ENCODE measurements at regions not wholly inside any gene's neighbourhood (a gene's known extent, or its start where the extent isn't known, plus 50 kb on each side); places are given as distances from the start of the nearest gene placed in this dataset.

GRCh38 chr18:76144844-76145243 is 350.2 kb downstream of the ZNF516 start:
- POLR2A ChIA-PET (ENCODE audit: partially characterized antibody): no interaction called here
- no peak for DNase-seq
- CTCF ChIA-PET (ENCODE audit: partially characterized antibody): no interaction called here
- Histone ChIP-seq H3K27ac (ENCODE audit: low read depth, low read length) (no peak overlapping the region), H3K4me1 (ENCODE audit: insufficient read depth, low read length) (no peaks in the 10 kb centered on the region), H3K4me3 (ENCODE audit: low read length in 2 of 2) (no peak overlapping the region), H3K36me3 (ENCODE audit: insufficient read depth, low read length) (no peaks in the 10 kb centered on the region), H3K27me3 (ENCODE audit: insufficient read depth, low read length) (no peaks in the 10 kb centered on the region), H3K9me3 (ENCODE audit: control insufficient read depth in 1 of 2, low read length in 2 of 2) (no peaks in the 10 kb centered on the region)
- H3K27me3 Mint-ChIP-seq: no peaks in the 10 kb centered on the region
- intact Hi-C loops (cut with micrococcal nuclease): no loop called here
- no peak overlapping the region for H3K27ac Mint-ChIP-seq
- no peaks in the 10 kb centered on the region for H3K36me3 Mint-ChIP-seq
- no peak overlapping the region for H3K4me3 Mint-ChIP-seq
- peaks cover 0 to 5% (median 3%) of the 10 kb centered on the region in 8 donors for H3K9me3 Mint-ChIP-seq
- H3K4me1 Mint-ChIP-seq: no peaks in the 10 kb centered on the region

GRCh38 chr18:76142611-76143010 is 352.4 kb downstream of the ZNF516 start:
- no peak overlapping the region for H3K4me3 ChIP-seq (ENCODE audit: low read length in 2 of 2)
- Mint-ChIP-seq H3K4me1 (no peaks in the 10 kb centered on the region), H3K27ac (no peak overlapping the region), H3K9me3 (peaks cover 0 to 7% (median 4%) of the 10 kb centered on the region in 8 donors), H3K36me3 (no peaks in the 10 kb centered on the region), H3K4me3 (no peak overlapping the region), H3K27me3 (no peaks in the 10 kb centered on the region)
- CTCF ChIA-PET (ENCODE audit: partially characterized antibody): no interaction called here
- no peak overlapping the region for H3K27ac ChIP-seq (ENCODE audit: low read depth, low read length)
- DNase-seq: no peak
- POLR2A ChIA-PET (ENCODE audit: partially characterized antibody): no interaction called here
- no peaks in the 10 kb centered on the region for H3K4me1 ChIP-seq (ENCODE audit: insufficient read depth, low read length)
- H3K9me3 ChIP-seq (ENCODE audit: control insufficient read depth in 1 of 2, low read length in 2 of 2): no peaks in the 10 kb centered on the region
- H3K36me3 ChIP-seq (ENCODE audit: insufficient read depth, low read length): no peaks in the 10 kb centered on the region
- no peaks in the 10 kb centered on the region for H3K27me3 ChIP-seq (ENCODE audit: insufficient read depth, low read length)
- intact Hi-C loops (cut with micrococcal nuclease): no loop called here

- intact Hi-C loops (cut with micrococcal nuclease): no loop called here
- Mint-ChIP-seq H3K27me3 (no peaks in the 10 kb centered on the region), H3K4me1 (no peaks in the 10 kb centered on the region), H3K36me3 (no peaks in the 10 kb centered on the region), H3K9me3 (peaks cover 0 to 10% (median 5%) of the 10 kb centered on the region in 8 donors), H3K27ac (no peak overlapping the region), H3K4me3 (no peak overlapping the region)
- Histone ChIP-seq H3K4me1 (ENCODE audit: insufficient read depth, low read length) (no peaks in the 10 kb centered on the region), H3K9me3 (ENCODE audit: control insufficient read depth in 1 of 2, low read length in 2 of 2) (no peaks in the 10 kb centered on the region), H3K27ac (ENCODE audit: low read depth, low read length) (no peak overlapping the region), H3K27me3 (ENCODE audit: insufficient read depth, low read length) (no peaks in the 10 kb centered on the region), H3K36me3 (ENCODE audit: insufficient read depth, low read length) (no peaks in the 10 kb centered on the region), H3K4me3 (ENCODE audit: low read length in 2 of 2) (no peak overlapping the region)
- CTCF ChIA-PET (ENCODE audit: partially characterized antibody): no interaction called here
- POLR2A ChIA-PET (ENCODE audit: partially characterized antibody): no interaction called here
- no peak for DNase-seq
These were observed 355.2 kb downstream of the ZNF516 start for GRCh38 chr18:76139844-76140243.

- H3K9me3 ChIP-seq (ENCODE audit: control insufficient read depth in 1 of 2, low read length in 2 of 2): no peaks in the 10 kb centered on the region
- ChIA-PET POLR2A (ENCODE audit: partially characterized antibody) (no interaction called here), CTCF (ENCODE audit: partially characterized antibody) (no interaction called here)
- H3K27me3 ChIP-seq (ENCODE audit: insufficient read depth, low read length): no peaks in the 10 kb centered on the region
- H3K36me3 Mint-ChIP-seq: no peaks in the 10 kb centered on the region
- intact Hi-C loops (cut with micrococcal nuclease): no loop called here
- no peak overlapping the region for H3K4me3 Mint-ChIP-seq
- no peaks in the 10 kb centered on the region for H3K27me3 Mint-ChIP-seq
- H3K27ac ChIP-seq (ENCODE audit: low read depth, low read length): no peak overlapping the region
- no peak for DNase-seq
- peaks cover 0 to 3% (median 0%) of the 10 kb centered on the region in 4 donors for H3K4me1 Mint-ChIP-seq
- H3K4me3 ChIP-seq (ENCODE audit: low read length in 2 of 2): no peak overlapping the region
- H3K27ac Mint-ChIP-seq: no peak overlapping the region
- H3K4me1 ChIP-seq (ENCODE audit: insufficient read depth, low read length): no peaks in the 10 kb centered on the region
- H3K36me3 ChIP-seq (ENCODE audit: insufficient read depth, low read length): no peaks in the 10 kb centered on the region
- peaks cover 0 to 19% (median 5%) of the 10 kb centered on the region in 8 donors for H3K9me3 Mint-ChIP-seq
These were observed 357.8 kb downstream of the ZNF516 start for GRCh38 chr18:76137216-76137615.

- no peaks in the 10 kb centered on the region for H3K9me3 ChIP-seq (ENCODE audit: control insufficient read depth in 1 of 2, low read length in 2 of 2)
- POLR2A ChIA-PET (ENCODE audit: partially characterized antibody): no interaction called here
- Mint-ChIP-seq H3K4me3 (no peak overlapping the region), H3K4me1 (peaks cover 0 to 3% (median 0%) of the 10 kb centered on the region in 4 donors), H3K9me3 (peaks cover under 1 to 19% (median 5%) of the 10 kb centered on the region in 8 donors), H3K27ac (no peak overlapping the region), H3K36me3 (no peaks in the 10 kb centered on the region), H3K27me3 (no peaks in the 10 kb centered on the region)
- H3K27ac ChIP-seq (ENCODE audit: low read depth, low read length): no peak overlapping the region
- no peaks in the 10 kb centered on the region for H3K27me3 ChIP-seq (ENCODE audit: insufficient read depth, low read length)
- no peak for DNase-seq
- intact Hi-C loops (cut with micrococcal nuclease): no loop called here
- no peaks in the 10 kb centered on the region for H3K4me1 ChIP-seq (ENCODE audit: insufficient read depth, low read length)
- CTCF ChIA-PET (ENCODE audit: partially characterized antibody): no interaction called here
- H3K36me3 ChIP-seq (ENCODE audit: insufficient read depth, low read length): no peaks in the 10 kb centered on the region
- no peak overlapping the region for H3K4me3 ChIP-seq (ENCODE audit: low read length in 2 of 2)
These were observed 358.3 kb downstream of the ZNF516 start for GRCh38 chr18:76136701-76137100.

- Histone ChIP-seq H3K4me3 (ENCODE audit: low read length in 2 of 2) (no peak overlapping the region), H3K9me3 (ENCODE audit: control insufficient read depth in 1 of 2, low read length in 2 of 2) (no peaks in the 10 kb centered on the region), H3K36me3 (ENCODE audit: insufficient read depth, low read length) (no peaks in the 10 kb centered on the region), H3K27ac (ENCODE audit: low read depth, low read length) (no peak overlapping the region), H3K4me1 (ENCODE audit: insufficient read depth, low read length) (no peaks in the 10 kb centered on the region), H3K27me3 (ENCODE audit: insufficient read depth, low read length) (no peaks in the 10 kb centered on the region)
- Mint-ChIP-seq H3K9me3 (peaks cover 0 to 20% (median 4%) of the 10 kb centered on the region in 8 donors), H3K36me3 (no peaks in the 10 kb centered on the region), H3K4me3 (no peak overlapping the region), H3K27me3 (peaks cover 0 to 3% of the 10 kb centered on the region in 2 donors), H3K27ac (no peak overlapping the region), H3K4me1 (peaks cover 0 to 3% (median 0%) of the 10 kb centered on the region in 4 donors)
- ChIA-PET CTCF (ENCODE audit: partially characterized antibody) (no interaction called here), POLR2A (ENCODE audit: partially characterized antibody) (no interaction called here)
- DNase-seq: no peak
- intact Hi-C loops (cut with micrococcal nuclease): no loop called here
These were observed 360.4 kb downstream of the ZNF516 start for GRCh38 chr18:76134628-76135027.

- Mint-ChIP-seq H3K4me1 (peaks cover 0 to 3% (median 0%) of the 10 kb centered on the region in 4 donors), H3K27ac (no peak overlapping the region), H3K27me3 (peaks cover 0 to 3% of the 10 kb centered on the region in 2 donors), H3K9me3 (peaks cover 0 to 20% (median 4%) of the 10 kb centered on the region in 8 donors), H3K4me3 (no peak overlapping the region), H3K36me3 (no peaks in the 10 kb centered on the region)
- Histone ChIP-seq H3K27me3 (ENCODE audit: insufficient read depth, low read length) (no peaks in the 10 kb centered on the region), H3K4me1 (ENCODE audit: insufficient read depth, low read length) (no peaks in the 10 kb centered on the region), H3K9me3 (ENCODE audit: control insufficient read depth in 1 of 2, low read length in 2 of 2) (no peaks in the 10 kb centered on the region), H3K36me3 (ENCODE audit: insufficient read depth, low read length) (no peaks in the 10 kb centered on the region), H3K4me3 (ENCODE audit: low read length in 2 of 2) (no peak overlapping the region), H3K27ac (ENCODE audit: low read depth, low read length) (no peak overlapping the region)
- ChIA-PET CTCF (ENCODE audit: partially characterized antibody) (no interaction called here), POLR2A (ENCODE audit: partially characterized antibody) (no interaction called here)
- intact Hi-C loops (cut with micrococcal nuclease): no loop called here
- DNase-seq: no peak
These were observed 361.2 kb downstream of the ZNF516 start for GRCh38 chr18:76133873-76134272.

GRCh38 chr18:76131738-76132137 is 363.3 kb downstream of the ZNF516 start:
- Mint-ChIP-seq H3K4me3 (no peak overlapping the region), H3K27me3 (peaks cover 0 to 3% of the 10 kb centered on the region in 2 donors), H3K36me3 (no peaks in the 10 kb centered on the region), H3K4me1 (peaks cover 0 to 3% (median 0%) of the 10 kb centered on the region in 4 donors), H3K27ac (no peak overlapping the region), H3K9me3 (peaks cover 0 to 20% (median 2%) of the 10 kb centered on the region in 8 donors)
- DNase-seq: no peak
- Histone ChIP-seq H3K27ac (ENCODE audit: low read depth, low read length) (no peak overlapping the region), H3K4me3 (ENCODE audit: low read length in 2 of 2) (no peak overlapping the region), H3K4me1 (ENCODE audit: insufficient read depth, low read length) (no peaks in the 10 kb centered on the region), H3K36me3 (ENCODE audit: insufficient read depth, low read length) (no peaks in the 10 kb centered on the region), H3K27me3 (ENCODE audit: insufficient read depth, low read length) (no peaks in the 10 kb centered on the region), H3K9me3 (ENCODE audit: control insufficient read depth in 1 of 2, low read length in 2 of 2) (no peaks in the 10 kb centered on the region)
- CTCF ChIA-PET (ENCODE audit: partially characterized antibody): no interaction called here
- intact Hi-C loops (cut with micrococcal nuclease): no loop called here
- POLR2A ChIA-PET (ENCODE audit: partially characterized antibody): no interaction called here
